ENCODE measurements at regions not wholly inside any gene's neighbourhood (a gene's known extent, or its start where the extent isn't known, plus 50 kb on each side); places are given as distances from the start of the nearest gene placed in this dataset.

GRCh38 chr13:70964874-70965273, 856.6 kb upstream of the KLHL1 start:
- H3K4me3 ChIP-seq (ENCODE audit: insufficient read depth, low read length) = no peak overlapping the region
- no peaks in the 10 kb centered on the region for H3K27me3 ChIP-seq (ENCODE audit: insufficient read depth, low read length)
- no peaks in the 10 kb centered on the region for H4K20me1 ChIP-seq (ENCODE audit: insufficient read depth, low read length)
- no peaks in the 10 kb centered on the region for H3K79me2 ChIP-seq (ENCODE audit: insufficient read depth, low read length)
- no peaks in the 10 kb centered on the region for H3K36me3 ChIP-seq (ENCODE audit: insufficient read depth, low read length)
- H3K4me1 ChIP-seq (ENCODE audit: insufficient read depth, low read length) = no peaks in the 10 kb centered on the region
- no peak overlapping the region for H3K4me2 ChIP-seq (ENCODE audit: insufficient read depth, low read length)
- no peak overlapping the region for H3K27ac ChIP-seq (ENCODE audit: low read depth, low read length)
- no peaks in the 10 kb centered on the region for H3K9me3 ChIP-seq (ENCODE audit: low read depth, low read length)
- no peak for TF ChIP-seq CTCF (IDR thresholded peaks at IDR 0.05; ENCODE audit: extremely low read depth, low read depth, low read length)
- no peak for DNase-seq (ENCODE audit: insufficient read length, low spot score, missing footprints)
- no peak overlapping the region for H2AFZ ChIP-seq (ENCODE audit: low read length)

GRCh38 chr13:70964124-70964523, 855.9 kb upstream of the KLHL1 start:
- H3K9me3 ChIP-seq (ENCODE audit: low read depth, low read length) = no peaks in the 10 kb centered on the region
- H3K4me2 ChIP-seq (ENCODE audit: insufficient read depth, low read length) = no peak overlapping the region
- H3K27me3 ChIP-seq (ENCODE audit: insufficient read depth, low read length) = no peaks in the 10 kb centered on the region
- H3K4me1 ChIP-seq (ENCODE audit: insufficient read depth, low read length) = no peaks in the 10 kb centered on the region
- no peak overlapping the region for H2AFZ ChIP-seq (ENCODE audit: low read length)
- H3K79me2 ChIP-seq (ENCODE audit: insufficient read depth, low read length) = no peaks in the 10 kb centered on the region
- H3K27ac ChIP-seq (ENCODE audit: low read depth, low read length) = no peak overlapping the region
- no peaks in the 10 kb centered on the region for H4K20me1 ChIP-seq (ENCODE audit: insufficient read depth, low read length)
- no peak for TF ChIP-seq CTCF (IDR thresholded peaks at IDR 0.05; ENCODE audit: extremely low read depth, low read depth, low read length)
- no peak for DNase-seq (ENCODE audit: insufficient read length, low spot score, missing footprints)
- no peak overlapping the region for H3K4me3 ChIP-seq (ENCODE audit: insufficient read depth, low read length)
- no peaks in the 10 kb centered on the region for H3K36me3 ChIP-seq (ENCODE audit: insufficient read depth, low read length)

GRCh38 chr13:70960841-70961443, 852.7 kb upstream of the KLHL1 start:
- peak; percentile 48 for DNase-seq (ENCODE audit: insufficient read length, low spot score, missing footprints)
- Histone ChIP-seq H3K79me2 (ENCODE audit: insufficient read depth, low read length) (no peaks in the 10 kb centered on the region), H3K9me3 (ENCODE audit: low read depth, low read length) (no peaks in the 10 kb centered on the region), H4K20me1 (ENCODE audit: insufficient read depth, low read length) (no peaks in the 10 kb centered on the region), H3K27ac (ENCODE audit: low read depth, low read length) (no peak overlapping the region), H3K27me3 (ENCODE audit: insufficient read depth, low read length) (no peaks in the 10 kb centered on the region), H3K4me1 (ENCODE audit: insufficient read depth, low read length) (no peaks in the 10 kb centered on the region), H3K4me2 (ENCODE audit: insufficient read depth, low read length) (no peak overlapping the region), H3K36me3 (ENCODE audit: insufficient read depth, low read length) (no peaks in the 10 kb centered on the region), H2AFZ (ENCODE audit: low read length) (no peak overlapping the region), H3K4me3 (ENCODE audit: insufficient read depth, low read length) (no peak overlapping the region)
- TF ChIP-seq CTCF (IDR thresholded peaks at IDR 0.05; ENCODE audit: extremely low read depth, low read depth, low read length) = peak; percentile 34

- Histone ChIP-seq H3K27ac (ENCODE audit: low read depth, low read length) (no peak overlapping the region), H3K4me3 (ENCODE audit: insufficient read depth, low read length) (no peak overlapping the region), H3K36me3 (ENCODE audit: insufficient read depth, low read length) (no peaks in the 10 kb centered on the region), H3K4me1 (ENCODE audit: insufficient read depth, low read length) (no peaks in the 10 kb centered on the region), H2AFZ (ENCODE audit: low read length) (no peak overlapping the region), H4K20me1 (ENCODE audit: insufficient read depth, low read length) (no peaks in the 10 kb centered on the region), H3K79me2 (ENCODE audit: insufficient read depth, low read length) (no peaks in the 10 kb centered on the region), H3K9me3 (ENCODE audit: low read depth, low read length) (no peaks in the 10 kb centered on the region), H3K27me3 (ENCODE audit: insufficient read depth, low read length) (no peaks in the 10 kb centered on the region), H3K4me2 (ENCODE audit: insufficient read depth, low read length) (no peak overlapping the region)
- no peak for DNase-seq (ENCODE audit: insufficient read length, low spot score, missing footprints)
- TF ChIP-seq CTCF (IDR thresholded peaks at IDR 0.05; ENCODE audit: extremely low read depth, low read depth, low read length) = no peak
Observed at GRCh38 chr13:70959035-70959775, 851.0 kb upstream of the KLHL1 start.

Measured in osteoblast (primary cell).